Activated CD4-positive, alpha-beta T cell treated with anti-CD3 and anti-CD28 coated beads for 24 hours (primary cell): ENCODE measurements at regions not wholly inside any gene's neighbourhood (a gene's known extent, or its start where the extent isn't known, plus 50 kb on each side); places are given as distances from the start of the nearest gene placed in this dataset.
"Not testable (repeated sequence)": the region's sequence is repeated elsewhere in the genome, so short reads cannot be mapped to it uniquely, and the experiment has no call there.

Source experiments
- DNase-seq, 2 donors: peaks; one replicate each; pipeline ENCODE4 v3.0.0-alpha.2; 2020; ENCODE audit warnings: low read depth in 2 of 2

- DNase-seq, result peak; percentile 72 to 76
These were observed 208.4 kb downstream of the TPST1 start for GRCh38 chr7:66413379-66414114.

GRCh38 chr7:66415659-66416265 lies 210.6 kb downstream of the TPST1 start:
- DNase-seq, result no peak

- DNase-seq, result no peak
These were observed 210.1 kb upstream of the KCTD7 start for GRCh38 chr7:66418537-66418936.

- no peak for DNase-seq
These were observed 209.5 kb upstream of the KCTD7 start for GRCh38 chr7:66419210-66419609.

- DNase-seq, result no peak
These were observed 206.7 kb upstream of the KCTD7 start for GRCh38 chr7:66421830-66422475.

GRCh38 chr7:66423729-66424128 lies 205.0 kb upstream of the KCTD7 start:
- DNase-seq, result no peak

- no peak for DNase-seq
These were observed 202.3 kb upstream of the KCTD7 start for GRCh38 chr7:66426332-66426731.

- no peak for DNase-seq
These were observed 201.7 kb upstream of the KCTD7 start for GRCh38 chr7:66426996-66427395.

GRCh38 chr7:66427956-66428355 lies 200.7 kb upstream of the KCTD7 start:
- no peak for DNase-seq

- no peak for DNase-seq
These were observed 199.1 kb upstream of the KCTD7 start for GRCh38 chr7:66429498-66430163.

GRCh38 chr7:66430164-66430545 lies 198.5 kb upstream of the KCTD7 start:
- no peak for DNase-seq

- not testable (repeated sequence) for DNase-seq
These were observed 189.8 kb upstream of the KCTD7 start for GRCh38 chr7:66438703-66439405.

GRCh38 chr7:66442385-66442784 lies 186.3 kb upstream of the KCTD7 start:
- no peak for DNase-seq

GRCh38 chr7:66443946-66444345 lies 184.7 kb upstream of the KCTD7 start:
- no peak for DNase-seq

GRCh38 chr7:66447007-66447406 lies 181.7 kb upstream of the KCTD7 start:
- not testable (repeated sequence) for DNase-seq

- not testable (repeated sequence) for DNase-seq
These were observed 177.9 kb upstream of the KCTD7 start for GRCh38 chr7:66450814-66451213.

GRCh38 chr7:66451713-66452112 lies 177.0 kb upstream of the KCTD7 start:
- DNase-seq, result not testable (repeated sequence)

- no peak for DNase-seq
These were observed 176.5 kb upstream of the KCTD7 start for GRCh38 chr7:66452165-66452564.

- no peak for DNase-seq
These were observed 175.3 kb upstream of the KCTD7 start for GRCh38 chr7:66453340-66453739.

GRCh38 chr7:66454600-66455225 lies 174.0 kb upstream of the KCTD7 start:
- DNase-seq, result no peak

GRCh38 chr7:66455432-66455831 lies 173.2 kb upstream of the KCTD7 start:
- DNase-seq, result not testable (repeated sequence)
